HG03432 (cell line): ENCODE measurements at regions not wholly inside any gene's neighbourhood (a gene's known extent, or its start where the extent isn't known, plus 50 kb on each side); places are given as distances from the start of the nearest gene placed in this dataset.
"Not testable (repeated sequence)": the region's sequence is repeated elsewhere in the genome, so short reads cannot be mapped to it uniquely, and the experiment has no call there.

Source experiments
- ATAC-seq: cut with Tn5 transposase; IDR thresholded peaks from one replicate; pipeline ENCODE4 v1.9.1; 2021; ENCODE audit warnings: mild to moderate bottlenecking, moderate library complexity; ENCODE audit not compliant: unreplicated experiment

- ATAC-seq: no peak
Observed at GRCh38 chrX:139052461-139052860, 340.9 kb upstream of the FGF13 start.

GRCh38 chrX:139049465-139049864 lies 337.9 kb upstream of the FGF13 start:
- no peak for ATAC-seq

GRCh38 chrX:139044680-139045079 lies 333.2 kb upstream of the FGF13 start:
- no peak for ATAC-seq

GRCh38 chrX:139039041-139039440 lies 327.5 kb upstream of the FGF13 start:
- no peak for ATAC-seq

- no peak for ATAC-seq
Observed at GRCh38 chrX:139026811-139027210, 315.3 kb upstream of the FGF13 start.

- ATAC-seq: no peak
Observed at GRCh38 chrX:139026406-139026805, 314.9 kb upstream of the FGF13 start.

- ATAC-seq: no peak
Observed at GRCh38 chrX:139025816-139026215, 314.3 kb upstream of the FGF13 start.

- no peak for ATAC-seq
Observed at GRCh38 chrX:139023531-139023930, 312.0 kb upstream of the FGF13 start.

GRCh38 chrX:139020801-139021200 lies 309.3 kb upstream of the FGF13 start:
- ATAC-seq: no peak

GRCh38 chrX:139018436-139018835 lies 306.9 kb upstream of the FGF13 start:
- ATAC-seq: no peak

GRCh38 chrX:139015627-139016026 lies 304.1 kb upstream of the FGF13 start:
- no peak for ATAC-seq

GRCh38 chrX:139008185-139008584 lies 296.7 kb upstream of the FGF13 start:
- no peak for ATAC-seq

- ATAC-seq: not testable (repeated sequence)
Observed at GRCh38 chrX:139003856-139004527, 292.5 kb upstream of the FGF13 start.

GRCh38 chrX:139002319-139002718 lies 290.8 kb upstream of the FGF13 start:
- no peak for ATAC-seq

- no peak for ATAC-seq
Observed at GRCh38 chrX:138996268-138996667, 284.8 kb upstream of the FGF13 start.

GRCh38 chrX:138995458-138995857 lies 283.9 kb upstream of the FGF13 start:
- ATAC-seq: no peak

- ATAC-seq: not testable (repeated sequence)
Observed at GRCh38 chrX:138990425-138990824, 278.9 kb upstream of the FGF13 start.

- no peak for ATAC-seq
Observed at GRCh38 chrX:138986866-138987265, 275.3 kb upstream of the FGF13 start.

- ATAC-seq: no peak
Observed at GRCh38 chrX:138986235-138986634, 274.7 kb upstream of the FGF13 start.

- ATAC-seq: no peak
Observed at GRCh38 chrX:138982365-138982764, 270.8 kb upstream of the FGF13 start.

- no peak for ATAC-seq
Observed at GRCh38 chrX:138964501-138964900, 253.0 kb upstream of the FGF13 start.

- not testable (repeated sequence) for ATAC-seq
Observed at GRCh38 chrX:138962419-138962818, 250.9 kb upstream of the FGF13 start.

GRCh38 chrX:138954976-138955375 lies 243.5 kb upstream of the FGF13 start:
- ATAC-seq: no peak
